GM12878 (cell line): ENCODE measurements at regions not wholly inside any gene's neighbourhood (a gene's known extent, or its start where the extent isn't known, plus 50 kb on each side); places are given as distances from the start of the nearest gene placed in this dataset.

Source experiments
- NR2C1 ChIP-seq: fragments of 450-650 bp; IDR thresholded peaks from 2 replicates; pipeline ENCODE4 v1.6.1; 2017; ENCODE audit warnings: antibody characterized with exemption, mild to moderate bottlenecking, moderate library complexity
- NR2C2 ChIP-seq: IDR thresholded peaks from 2 replicates; pipeline ENCODE4 v1.6.1; 2011; ENCODE audit warnings: borderline replicate concordance, low read depth; ENCODE audit not compliant: control insufficient read depth, insufficient read length
- POLR2A ChIP-seq: IDR thresholded peaks from 2 replicates; pipeline ENCODE4 v1.6.1; 2011; ENCODE audit warnings: low read depth, mild to moderate bottlenecking, low read length
- SRF ChIP-seq, 2 experiments: IDR thresholded peaks; 2 replicates each; pipeline ENCODE4 v1.6.1; 2011; ENCODE audit warnings: low read depth in 2 of 2, low read length in 2 of 2, mild to moderate bottlenecking in 1 of 2, moderate library complexity in 1 of 2
- YY1 ChIP-seq: IDR thresholded peaks from 2 replicates; pipeline ENCODE4 v1.6.1; 2011; ENCODE audit warnings: low read depth, mild to moderate bottlenecking, low read length
- ZNF274 ChIP-seq: IDR thresholded peaks from one replicate; pipeline ENCODE4 v1.8.0; 2011; ENCODE audit not compliant: insufficient read length, insufficient read depth
- TF ChIP-seq, protein P1 (sequence below): fragments of 450-650 bp; IDR thresholded peaks from 2 replicates; pipeline ENCODE4 v1.6.1; 2017; ENCODE audit warnings: low read depth, mild to moderate bottlenecking, moderate library complexity
- TF ChIP-seq, protein P2 (sequence below), 3 experiments: IDR thresholded peaks in 2 of 3; conservative IDR thresholded peaks in 1 of 3; 2 replicates each; pipeline ENCODE4 v1.5.1; 2011; ENCODE audit warnings: low read depth in 3 of 3, low read length in 3 of 3, mild to moderate bottlenecking in 3 of 3, control low read depth in 2 of 3, moderate library complexity in 2 of 3, inconsistent platforms in 1 of 3, mixed read lengths in 1 of 3; ENCODE audit not compliant: control insufficient read depth in 2 of 3, insufficient read depth in 1 of 3; ENCODE audit errors: extremely low read depth in 1 of 3

DNA sequence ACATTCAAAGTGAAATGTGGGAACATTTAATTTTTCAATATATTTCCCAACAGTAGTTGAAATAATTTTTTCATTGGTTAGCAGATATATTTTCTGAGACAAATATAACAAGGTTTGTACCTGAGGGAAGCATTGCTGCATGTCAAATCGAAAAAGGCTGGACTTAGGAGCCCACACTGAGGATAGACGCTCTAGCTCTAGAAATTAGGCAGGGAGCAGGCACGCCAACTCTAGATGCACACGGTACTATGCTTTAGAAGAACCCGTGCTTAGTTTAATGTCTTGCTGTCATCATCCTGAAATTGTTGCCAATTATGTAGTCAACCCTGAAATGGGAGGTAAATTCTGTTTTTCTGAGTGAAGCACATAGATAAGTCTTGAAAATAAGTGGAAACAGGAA lies 731.1 kb upstream of the ZNF804A start:
- TF ChIP-seq, protein P1, sequence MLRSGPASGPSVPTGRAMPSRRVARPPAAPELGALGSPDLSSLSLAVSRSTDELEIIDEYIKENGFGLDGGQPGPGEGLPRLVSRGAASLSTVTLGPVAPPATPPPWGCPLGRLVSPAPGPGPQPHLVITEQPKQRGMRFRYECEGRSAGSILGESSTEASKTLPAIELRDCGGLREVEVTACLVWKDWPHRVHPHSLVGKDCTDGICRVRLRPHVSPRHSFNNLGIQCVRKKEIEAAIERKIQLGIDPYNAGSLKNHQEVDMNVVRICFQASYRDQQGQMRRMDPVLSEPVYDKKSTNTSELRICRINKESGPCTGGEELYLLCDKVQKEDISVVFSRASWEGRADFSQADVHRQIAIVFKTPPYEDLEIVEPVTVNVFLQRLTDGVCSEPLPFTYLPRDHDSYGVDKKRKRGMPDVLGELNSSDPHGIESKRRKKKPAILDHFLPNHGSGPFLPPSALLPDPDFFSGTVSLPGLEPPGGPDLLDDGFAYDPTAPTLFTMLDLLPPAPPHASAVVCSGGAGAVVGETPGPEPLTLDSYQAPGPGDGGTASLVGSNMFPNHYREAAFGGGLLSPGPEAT, result no peak
- TF ChIP-seq SRF (IDR thresholded peaks at IDR 0.05; ENCODE audit: low read depth in 2 of 2, low read length in 2 of 2) (no peak), YY1 (no peak), NR2C1 (no peak), POLR2A (no peak), ZNF274 (no peak), NR2C2 (no peak)
- TF ChIP-seq, protein P2, sequence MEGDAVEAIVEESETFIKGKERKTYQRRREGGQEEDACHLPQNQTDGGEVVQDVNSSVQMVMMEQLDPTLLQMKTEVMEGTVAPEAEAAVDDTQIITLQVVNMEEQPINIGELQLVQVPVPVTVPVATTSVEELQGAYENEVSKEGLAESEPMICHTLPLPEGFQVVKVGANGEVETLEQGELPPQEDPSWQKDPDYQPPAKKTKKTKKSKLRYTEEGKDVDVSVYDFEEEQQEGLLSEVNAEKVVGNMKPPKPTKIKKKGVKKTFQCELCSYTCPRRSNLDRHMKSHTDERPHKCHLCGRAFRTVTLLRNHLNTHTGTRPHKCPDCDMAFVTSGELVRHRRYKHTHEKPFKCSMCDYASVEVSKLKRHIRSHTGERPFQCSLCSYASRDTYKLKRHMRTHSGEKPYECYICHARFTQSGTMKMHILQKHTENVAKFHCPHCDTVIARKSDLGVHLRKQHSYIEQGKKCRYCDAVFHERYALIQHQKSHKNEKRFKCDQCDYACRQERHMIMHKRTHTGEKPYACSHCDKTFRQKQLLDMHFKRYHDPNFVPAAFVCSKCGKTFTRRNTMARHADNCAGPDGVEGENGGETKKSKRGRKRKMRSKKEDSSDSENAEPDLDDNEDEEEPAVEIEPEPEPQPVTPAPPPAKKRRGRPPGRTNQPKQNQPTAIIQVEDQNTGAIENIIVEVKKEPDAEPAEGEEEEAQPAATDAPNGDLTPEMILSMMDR (IDR thresholded peaks at IDR 0.05 in 2 of 3, conservative IDR thresholded peaks at IDR 0.05 in 1 of 3; ENCODE audit: control insufficient read depth in 2 of 3, extremely low read depth in 1 of 3, insufficient read depth in 1 of 3, low read depth in 3 of 3, low read length in 3 of 3), result no peak
